ENCODE measurements at regions not wholly inside any gene's neighbourhood (a gene's known extent, or its start where the extent isn't known, plus 50 kb on each side); places are given as distances from the start of the nearest gene placed in this dataset.

DNA sequence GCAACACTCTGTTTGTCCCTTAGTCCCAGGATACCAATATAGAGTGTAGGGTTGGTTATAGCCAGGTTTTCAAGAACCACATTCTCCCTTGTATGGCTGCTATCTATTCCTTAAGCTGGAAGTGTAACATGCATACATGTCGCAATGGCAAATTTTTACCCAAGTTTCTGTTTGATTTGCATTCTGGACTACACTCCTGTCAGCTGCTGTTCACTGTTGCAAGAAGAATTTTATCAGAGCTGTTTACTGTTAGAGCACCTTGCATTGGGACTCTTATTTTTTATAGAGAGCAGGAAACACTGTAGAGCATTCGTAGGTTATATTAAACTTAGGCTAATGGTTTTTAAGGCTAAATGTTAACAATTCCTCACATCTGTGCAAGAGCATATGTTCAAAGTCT, 376.0 kb upstream of the LRFN5 start:
- TF ChIP-seq TAF1 (IDR thresholded peaks at IDR 0.05; ENCODE audit: borderline replicate concordance, insufficient read depth, low read length), result no peak
- TF ChIP-seq, protein P1, sequence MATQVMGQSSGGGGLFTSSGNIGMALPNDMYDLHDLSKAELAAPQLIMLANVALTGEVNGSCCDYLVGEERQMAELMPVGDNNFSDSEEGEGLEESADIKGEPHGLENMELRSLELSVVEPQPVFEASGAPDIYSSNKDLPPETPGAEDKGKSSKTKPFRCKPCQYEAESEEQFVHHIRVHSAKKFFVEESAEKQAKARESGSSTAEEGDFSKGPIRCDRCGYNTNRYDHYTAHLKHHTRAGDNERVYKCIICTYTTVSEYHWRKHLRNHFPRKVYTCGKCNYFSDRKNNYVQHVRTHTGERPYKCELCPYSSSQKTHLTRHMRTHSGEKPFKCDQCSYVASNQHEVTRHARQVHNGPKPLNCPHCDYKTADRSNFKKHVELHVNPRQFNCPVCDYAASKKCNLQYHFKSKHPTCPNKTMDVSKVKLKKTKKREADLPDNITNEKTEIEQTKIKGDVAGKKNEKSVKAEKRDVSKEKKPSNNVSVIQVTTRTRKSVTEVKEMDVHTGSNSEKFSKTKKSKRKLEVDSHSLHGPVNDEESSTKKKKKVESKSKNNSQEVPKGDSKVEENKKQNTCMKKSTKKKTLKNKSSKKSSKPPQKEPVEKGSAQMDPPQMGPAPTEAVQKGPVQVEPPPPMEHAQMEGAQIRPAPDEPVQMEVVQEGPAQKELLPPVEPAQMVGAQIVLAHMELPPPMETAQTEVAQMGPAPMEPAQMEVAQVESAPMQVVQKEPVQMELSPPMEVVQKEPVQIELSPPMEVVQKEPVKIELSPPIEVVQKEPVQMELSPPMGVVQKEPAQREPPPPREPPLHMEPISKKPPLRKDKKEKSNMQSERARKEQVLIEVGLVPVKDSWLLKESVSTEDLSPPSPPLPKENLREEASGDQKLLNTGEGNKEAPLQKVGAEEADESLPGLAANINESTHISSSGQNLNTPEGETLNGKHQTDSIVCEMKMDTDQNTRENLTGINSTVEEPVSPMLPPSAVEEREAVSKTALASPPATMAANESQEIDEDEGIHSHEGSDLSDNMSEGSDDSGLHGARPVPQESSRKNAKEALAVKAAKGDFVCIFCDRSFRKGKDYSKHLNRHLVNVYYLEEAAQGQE (IDR thresholded peaks at IDR 0.05; ENCODE audit: insufficient read depth in 1 of 2, low read depth in 2 of 2, low read length in 2 of 2), result no peak
- no peak for TF ChIP-seq POLR2AphosphoS5 (IDR thresholded peaks at IDR 0.05; ENCODE audit: low read depth, low read length)
- no peak for TF ChIP-seq FOXP2 (optimal IDR thresholded peaks at IDR 0.05; ENCODE audit: borderline replicate concordance, extremely low read depth, extremely low read length, insufficient read depth)

All from PFSK-1 (cell line).